Left lung (tissue), 4 donors: ENCODE measurements at regions not wholly inside any gene's neighbourhood (a gene's known extent, or its start where the extent isn't known, plus 50 kb on each side); places are given as distances from the start of the nearest gene placed in this dataset.
A peak's percentile ranks its signal among the peaks of the same experiment; 100 is the strongest.

Experiments used
- ATAC-seq: fragments of 200-7000 bp; cut with Tn5 transposase; one replicate; pipeline ENCODE4 v1.9.1; 2020; ENCODE audit warnings: moderate library complexity
- DNase-seq, 4 donors: peaks; one replicate each; pipeline ENCODE4 v3.0.0-alpha.2; 2013 to 2020
- H3K27ac ChIP-seq, 2 donors: fragments of 200-600 bp; sonication (generic) in 1 of 2; one replicate each; pipeline versions ENCODE4 v1.5.0 to v1.8.0; 2020 to 2021
- H3K27me3 ChIP-seq, 2 donors: fragments of 200-600 bp; sonication (generic) in 1 of 2; one replicate each; pipeline versions ENCODE4 v1.5.0 to v1.8.0; 2020 to 2021
- H3K36me3 ChIP-seq, 2 donors: fragments of 200-600 bp; sonication (generic) in 1 of 2; one replicate each; pipeline versions ENCODE4 v1.5.0 to v1.8.0; 2020 to 2021
- H3K4me1 ChIP-seq, 2 donors: fragments of 200-600 bp; one replicate each; pipeline ENCODE4 v1.8.0; 2021
- H3K4me3 ChIP-seq, 2 donors: fragments of 200-600 bp; sonication (generic) in 1 of 2; one replicate each; pipeline versions ENCODE4 v1.5.0 to v1.8.0; 2020 to 2021; ENCODE audit warnings: mild to moderate bottlenecking in 1 of 2
- H3K9me3 ChIP-seq, 2 donors: fragments of 200-600 bp; sonication (generic) in 1 of 2; one replicate each; pipeline versions ENCODE4 v1.5.0 to v1.8.0; 2020 to 2021
- intact Hi-C, 2 donors: fragments of 100-400 bp; cut with DNase I; formaldehyde crosslinking; loops; one replicate each; pipeline versions ENCODE4 v1.11.2 to v1.14.2; 2022
- TF ChIP-seq, protein P1 (sequence below), 2 donors: fragments of 200-600 bp; sonication (generic) in 1 of 2; IDR thresholded peaks; one replicate each; pipeline versions ENCODE4 v1.5.0 to v1.8.0; 2021; ENCODE audit warnings: antibody characterized with exemption in 2 of 2
- donor health status: DM: no; HTN: yes; CAD: no.
- donor health status: DM: no; HTN: no; CAD: no.

DNA sequence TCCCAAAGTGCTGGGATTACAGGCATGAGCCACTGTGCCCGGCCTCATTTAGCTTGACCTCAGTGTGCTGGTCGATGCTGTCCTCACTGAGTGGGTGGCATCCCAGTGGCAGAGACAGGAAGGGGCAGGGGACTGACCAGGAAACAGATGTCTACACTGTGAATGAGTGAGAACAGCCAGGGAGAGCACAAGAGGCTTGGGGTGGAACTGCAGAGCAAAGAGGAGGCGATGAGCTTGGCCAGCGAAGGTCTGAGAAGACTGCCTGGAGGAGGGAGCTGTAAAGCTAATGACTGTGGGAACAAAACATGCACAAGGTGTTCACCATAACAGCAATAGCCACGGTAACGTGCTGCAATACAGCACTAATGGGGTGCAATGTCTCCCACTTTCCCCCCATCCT, 57.2 kb upstream of the BEGAIN start:
- TF ChIP-seq, protein P1, sequence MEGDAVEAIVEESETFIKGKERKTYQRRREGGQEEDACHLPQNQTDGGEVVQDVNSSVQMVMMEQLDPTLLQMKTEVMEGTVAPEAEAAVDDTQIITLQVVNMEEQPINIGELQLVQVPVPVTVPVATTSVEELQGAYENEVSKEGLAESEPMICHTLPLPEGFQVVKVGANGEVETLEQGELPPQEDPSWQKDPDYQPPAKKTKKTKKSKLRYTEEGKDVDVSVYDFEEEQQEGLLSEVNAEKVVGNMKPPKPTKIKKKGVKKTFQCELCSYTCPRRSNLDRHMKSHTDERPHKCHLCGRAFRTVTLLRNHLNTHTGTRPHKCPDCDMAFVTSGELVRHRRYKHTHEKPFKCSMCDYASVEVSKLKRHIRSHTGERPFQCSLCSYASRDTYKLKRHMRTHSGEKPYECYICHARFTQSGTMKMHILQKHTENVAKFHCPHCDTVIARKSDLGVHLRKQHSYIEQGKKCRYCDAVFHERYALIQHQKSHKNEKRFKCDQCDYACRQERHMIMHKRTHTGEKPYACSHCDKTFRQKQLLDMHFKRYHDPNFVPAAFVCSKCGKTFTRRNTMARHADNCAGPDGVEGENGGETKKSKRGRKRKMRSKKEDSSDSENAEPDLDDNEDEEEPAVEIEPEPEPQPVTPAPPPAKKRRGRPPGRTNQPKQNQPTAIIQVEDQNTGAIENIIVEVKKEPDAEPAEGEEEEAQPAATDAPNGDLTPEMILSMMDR (IDR thresholded peaks at IDR 0.05) = no peak
- intact Hi-C loops = no loop called here
- DNase-seq = no peak

GRCh38 chr14:100644784-100645183, 57.6 kb upstream of the BEGAIN start:
- Histone ChIP-seq H3K27ac (no peak overlapping the region), H3K36me3 (no peaks in the 10 kb centered on the region), H3K27me3 (peaks cover 0 to 21% of the 10 kb centered on the region in 2 donors), H3K4me3 (no peak overlapping the region), H3K4me1 (peaks cover 0 to 14% of the 10 kb centered on the region in 2 donors), H3K9me3 (no peaks in the 10 kb centered on the region)
- DNase-seq = no peak
- intact Hi-C loops = no loop called here
- ATAC-seq = no peak
- TF ChIP-seq, protein P1 (IDR thresholded peaks at IDR 0.05) = no peak

More for the DNA sequence above, 57.2 kb upstream of the BEGAIN start:
- H3K9me3 ChIP-seq = no peaks in the 10 kb centered on the region
- no peaks in the 10 kb centered on the region for H3K36me3 ChIP-seq
- H3K27ac ChIP-seq = no peak overlapping the region
- peaks cover 0 to 23% of the 10 kb centered on the region in 2 donors for H3K27me3 ChIP-seq
- ATAC-seq = no peak
- peaks cover 0 to 14% of the 10 kb centered on the region in 2 donors for H3K4me1 ChIP-seq
- no peak overlapping the region for H3K4me3 ChIP-seq

DNA sequence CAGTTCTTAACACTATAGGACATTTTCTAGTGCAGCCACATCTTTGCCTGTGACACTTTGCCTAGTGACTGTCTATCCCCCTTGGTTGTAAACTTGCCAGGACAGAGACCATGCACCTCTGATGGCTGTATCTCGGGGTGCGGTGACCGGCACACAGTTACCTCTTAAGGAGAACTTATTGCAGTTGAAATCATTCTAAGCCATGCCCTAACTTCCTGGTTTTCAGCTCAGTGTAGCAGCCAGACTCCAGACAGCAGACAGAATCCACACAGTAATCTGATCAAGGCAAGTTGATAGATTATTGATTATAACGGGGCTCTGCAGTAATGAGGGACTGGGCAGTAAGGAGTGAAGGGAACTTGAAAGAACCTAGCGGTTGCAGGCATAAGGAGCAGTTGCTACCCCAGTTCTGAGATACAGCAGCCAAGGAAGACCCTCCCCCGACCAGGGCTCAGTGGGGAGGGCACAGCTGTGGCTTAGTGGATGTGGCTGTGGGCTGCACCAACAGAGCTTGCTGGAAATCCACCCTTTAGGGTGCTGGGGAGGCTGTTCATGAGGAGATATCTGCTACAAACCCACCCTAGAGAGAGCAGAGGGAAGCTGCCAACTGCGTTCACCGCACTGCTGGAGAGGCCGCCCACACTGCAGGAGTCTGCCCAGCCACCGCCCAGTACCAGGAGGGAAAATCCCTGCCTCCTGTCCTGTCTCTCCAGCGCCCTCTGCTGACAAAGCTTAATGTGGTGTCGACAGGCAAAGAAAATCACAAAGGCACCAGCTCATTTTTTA, 58.2 kb upstream of the BEGAIN start:
- Histone ChIP-seq H3K4me3 (no peak overlapping the region), H3K9me3 (no peaks in the 10 kb centered on the region), H3K27me3 (peaks cover 0 to 15% of the 10 kb centered on the region in 2 donors), H3K36me3 (no peaks in the 10 kb centered on the region), H3K27ac (no peak overlapping the region), H3K4me1 (peaks cover 0 to 14% of the 10 kb centered on the region in 2 donors)
- DNase-seq = peak in 2 of 4 donors; percentile 78 to 89
- TF ChIP-seq, protein P1 (IDR thresholded peaks at IDR 0.05) = peak; percentile 69 to 75
- intact Hi-C loops = no loop called here
- ATAC-seq = peak; percentile 99

DNA sequence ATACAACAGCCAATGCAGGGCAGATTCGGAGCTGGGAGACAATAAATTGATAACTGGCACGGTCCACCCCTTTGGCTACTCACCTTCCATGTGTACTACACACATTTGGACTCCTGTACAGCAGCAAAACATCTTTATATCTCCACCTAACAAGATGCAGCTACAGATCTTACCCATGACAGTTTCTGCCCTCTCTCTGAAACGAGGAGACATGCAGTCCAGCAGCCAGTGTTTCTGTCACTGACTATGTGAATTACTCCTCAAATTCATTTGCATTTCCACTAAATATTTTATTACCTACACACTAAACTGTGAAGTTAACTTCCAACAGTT, 58.7 kb upstream of the BEGAIN start:
- H3K36me3 ChIP-seq = no peaks in the 10 kb centered on the region
- no peak overlapping the region for H3K27ac ChIP-seq
- ATAC-seq (no peak), DNase-seq (no peak)
- intact Hi-C loops = no loop called here
- TF ChIP-seq, protein P1 (IDR thresholded peaks at IDR 0.05) = no peak
- H3K4me3 ChIP-seq = no peak overlapping the region
- peaks cover 0 to 9% of the 10 kb centered on the region in 2 donors for H3K27me3 ChIP-seq
- peaks cover 0 to 14% of the 10 kb centered on the region in 2 donors for H3K4me1 ChIP-seq
- H3K9me3 ChIP-seq = no peaks in the 10 kb centered on the region

DNA sequence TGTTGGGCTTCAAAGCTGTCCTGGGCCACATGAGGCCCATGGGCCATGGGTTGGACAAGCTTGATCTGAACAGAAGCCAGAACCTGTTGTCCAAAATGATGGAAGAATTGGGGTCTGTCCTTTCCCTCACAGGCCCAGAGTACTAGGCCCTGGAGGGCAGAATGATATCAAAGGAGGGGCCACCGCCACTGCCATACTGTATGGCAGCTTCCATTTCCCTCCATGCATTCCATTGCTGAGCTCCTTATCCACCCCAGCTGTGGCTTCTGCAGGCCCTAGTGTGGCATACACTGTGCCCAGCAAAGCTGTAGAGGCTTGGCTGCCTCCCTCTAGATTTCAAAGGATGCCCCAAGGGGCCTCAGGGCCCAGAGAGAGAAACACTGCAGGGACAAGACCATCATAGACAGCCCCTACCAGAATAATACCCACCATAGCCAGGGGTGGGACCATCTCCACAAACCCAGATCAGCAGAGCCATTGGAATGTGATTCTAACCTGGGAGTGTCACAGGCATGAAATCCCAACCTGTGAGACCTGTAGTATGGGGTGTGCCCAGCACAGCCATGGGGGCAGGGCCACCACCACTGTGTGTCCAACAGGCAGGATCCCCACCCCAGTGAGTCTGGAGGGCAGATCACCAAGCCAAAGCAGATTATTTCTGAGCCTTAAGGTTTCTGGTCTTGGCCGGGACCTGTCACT, 61.4 kb upstream of the BEGAIN start:
- Histone ChIP-seq H3K27me3 (peaks cover 0 to 6% of the 10 kb centered on the region in 2 donors), H3K27ac (no peak overlapping the region), H3K4me3 (no peak overlapping the region), H3K4me1 (peaks cover 0 to 14% of the 10 kb centered on the region in 2 donors), H3K36me3 (no peaks in the 10 kb centered on the region), H3K9me3 (no peaks in the 10 kb centered on the region)
- TF ChIP-seq, protein P1 (IDR thresholded peaks at IDR 0.05) = no peak
- ATAC-seq = no peak
- intact Hi-C loops = no loop called here
- DNase-seq = no peak
